OCI-LY7 (cell line): ENCODE measurements at regions not wholly inside any gene's neighbourhood (a gene's known extent, or its start where the extent isn't known, plus 50 kb on each side); places are given as distances from the start of the nearest gene placed in this dataset.

Experiments
- CTCF ChIP-seq: fragments of 200-600 bp; sonication (generic); conservative IDR thresholded peaks from 2 replicates; pipeline ENCODE4 v1.5.1; 2014; ENCODE audit warnings: mild to moderate bottlenecking, antibody characterized with exemption, low read length, moderate library complexity, mixed read lengths
- EZH2phosphoT487 ChIP-seq: fragments of 200-600 bp; sonication (generic); IDR thresholded peaks from 2 replicates; pipeline ENCODE4 v1.6.1; 2018; ENCODE audit warnings: low read depth, borderline replicate concordance, mild to moderate bottlenecking, mixed run types, antibody characterized with exemption, low read length, moderate library complexity, mixed read lengths

GRCh38 chr10:77710759-77711682 is 73.4 kb upstream of the KCNMA1 start:
- TF ChIP-seq CTCF (peak; percentile 86), EZH2phosphoT487 (no peak)
